ENCODE measurements at regions not wholly inside any gene's neighbourhood (a gene's known extent, or its start where the extent isn't known, plus 50 kb on each side); places are given as distances from the start of the nearest gene placed in this dataset.

GRCh38 chr7:115689941-115690340, 340.6 kb downstream of the TFEC start:
- no peak for ATAC-seq (ENCODE audit: low read depth)
- 83% methylated on average over 1 of the region's 1 CpG; no CpG with 5 or more reads in 1 of the 2 experiments for WGBS, 2 experiments (ENCODE audit: extremely low coverage in 2 of 2, insufficient read length in 1 of 2)
- TF ChIP-seq CHD1 (IDR thresholded peaks at IDR 0.05; ENCODE audit: low read depth, low read length), result no peak
- TF ChIP-seq NFE2L2 (IDR thresholded peaks at IDR 0.05; ENCODE audit: low read depth, low read length), result no peak
- no peak for TF ChIP-seq POLR2A (IDR thresholded peaks at IDR 0.05; ENCODE audit: low read depth, low read length)
- TF ChIP-seq RFX5 (IDR thresholded peaks at IDR 0.05; ENCODE audit: low read depth, low read length), result no peak
- TF ChIP-seq RAD21 (IDR thresholded peaks at IDR 0.05; ENCODE audit: low read length), result no peak
- TF ChIP-seq CEBPB (IDR thresholded peaks at IDR 0.05; ENCODE audit: low read depth, low read length), result no peak
- TF ChIP-seq MAZ (IDR thresholded peaks at IDR 0.05; ENCODE audit: borderline replicate concordance, low read depth, low read length), result no peak
- TF ChIP-seq SMC3 (IDR thresholded peaks at IDR 0.05; ENCODE audit: low read depth, low read length), result no peak
- TF ChIP-seq RCOR1 (IDR thresholded peaks at IDR 0.05; ENCODE audit: insufficient replicate concordance, low read length), result no peak
- TF ChIP-seq FOS (IDR thresholded peaks at IDR 0.05; ENCODE audit: low read depth, low read length), result no peak
- no peak for TF ChIP-seq ELK1 (IDR thresholded peaks at IDR 0.05; ENCODE audit: borderline replicate concordance, low read depth, low read length)
- TF ChIP-seq, protein P1, sequence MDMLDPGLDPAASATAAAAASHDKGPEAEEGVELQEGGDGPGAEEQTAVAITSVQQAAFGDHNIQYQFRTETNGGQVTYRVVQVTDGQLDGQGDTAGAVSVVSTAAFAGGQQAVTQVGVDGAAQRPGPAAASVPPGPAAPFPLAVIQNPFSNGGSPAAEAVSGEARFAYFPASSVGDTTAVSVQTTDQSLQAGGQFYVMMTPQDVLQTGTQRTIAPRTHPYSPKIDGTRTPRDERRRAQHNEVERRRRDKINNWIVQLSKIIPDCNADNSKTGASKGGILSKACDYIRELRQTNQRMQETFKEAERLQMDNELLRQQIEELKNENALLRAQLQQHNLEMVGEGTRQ (IDR thresholded peaks at IDR 0.05; ENCODE audit: low read depth, low read length), result no peak

More at GRCh38 chr7:115689941-115690340, 340.6 kb downstream of the TFEC start:
- Histone ChIP-seq H3K14ac (replicated peaks; ENCODE audit: low read depth, low read length) (no peak overlapping the region), H4K20me1 (ENCODE audit: insufficient read depth, low read length) (no peaks in the 10 kb centered on the region), H4K91ac (ENCODE audit: insufficient read depth, low read depth, low read length) (no peak overlapping the region), H3K79me1 (ENCODE audit: low read depth in 1 of 2, low read length in 2 of 2) (no peaks in the 10 kb centered on the region), H4K8ac (ENCODE audit: low read depth in 2 of 2, low read length in 2 of 2) (no peak overlapping the region), H2BK15ac (ENCODE audit: low read depth, low read length) (no peak overlapping the region), H3K27me3 (ENCODE audit: control insufficient read depth, insufficient read depth, low read length) (no peaks in the 10 kb centered on the region), H3K4me2 (ENCODE audit: low read depth, low read length) (no peak overlapping the region), H3K23ac (ENCODE audit: low read depth, low read length) (no peak overlapping the region), H2BK5ac (ENCODE audit: low read depth, low read length, poor library complexity, severe bottlenecking) (no peak overlapping the region), H3K4ac (ENCODE audit: low read depth, low read length) (no peak overlapping the region), H3K18ac (ENCODE audit: low read depth, low read length) (no peak overlapping the region), H2AFZ (replicated peaks; ENCODE audit: low read length, poor library complexity) (no peak overlapping the region), H3K9me3 (ENCODE audit: control insufficient read depth, insufficient read depth, low read length) (no peaks in the 10 kb centered on the region), H2BK20ac (ENCODE audit: low read depth, low read length) (no peak overlapping the region), H4K5ac (ENCODE audit: low read depth, low read length) (no peak overlapping the region), H2AK9ac (replicated peaks; ENCODE audit: low read depth, low read length, poor library complexity) (no peak overlapping the region), H3K27ac (ENCODE audit: insufficient read depth, low read length) (no peak overlapping the region), H3K36me3 (ENCODE audit: control insufficient read depth, insufficient read depth, low read length) (no peaks in the 10 kb centered on the region), H3K56ac (ENCODE audit: extremely low read depth, insufficient read depth, low read length) (no peak overlapping the region), H3K9ac (ENCODE audit: low read depth, low read length) (no peak overlapping the region), H3K4me1 (ENCODE audit: control insufficient read depth, insufficient read depth, low read length) (no peaks in the 10 kb centered on the region), H2BK120ac (ENCODE audit: low read depth, low read length) (no peak overlapping the region), H3K9me1 (ENCODE audit: insufficient read depth, low read length) (no peaks in the 10 kb centered on the region), H2AK5ac (ENCODE audit: low read depth, low read length) (no peak overlapping the region), H3K4me3 (ENCODE audit: insufficient read depth, low read depth, low read length) (no peak overlapping the region)
- peak; percentile 48 for DNase-seq
- no TSS peak for BruUV-seq (replicated peaks)
- intact Hi-C loops (cut with micrococcal nuclease) (no loop called here), dilution Hi-C loops (cut with HindIII; ENCODE audit: low sequenced_read_pairs, unreplicated experiment) (no loop called here), in situ Hi-C loops (cut with MboI; ENCODE audit: low sequenced_read_pairs) (loop anchor here (25.0 kb wide), 1 partner anchor 828 kb away; no protein-coding TSS in a partner anchor)
- POLR2A ChIA-PET (ENCODE audit: unreplicated experiment), result no interaction called here
- CTCF ChIA-PET, result no interaction called here
